ENCODE measurements at regions not wholly inside any gene's neighbourhood (a gene's known extent, or its start where the extent isn't known, plus 50 kb on each side); places are given as distances from the start of the nearest gene placed in this dataset.

- DNase-seq, result no peak
- no TSS peak for BruUV-seq (replicated peaks)
- Histone ChIP-seq H3K27me3 (ENCODE audit: insufficient read depth, low read depth) (no peaks in the 10 kb centered on the region), H3K4me3 (no peak overlapping the region), H3K9me3 (ENCODE audit: insufficient read depth, low read depth) (no peaks in the 10 kb centered on the region), H3K36me3 (ENCODE audit: low read depth) (no peaks in the 10 kb centered on the region), H3K27ac (no peak overlapping the region), H4K20me1 (ENCODE audit: insufficient read depth) (no peaks in the 10 kb centered on the region), H3K79me2 (ENCODE audit: low read depth) (no peaks in the 10 kb centered on the region), H3K9me2 (ENCODE audit: insufficient read depth) (no peaks in the 10 kb centered on the region), H2AFZ (no peak overlapping the region), H3K4me2 (no peak overlapping the region), H3K4me1 (replicated peaks; ENCODE audit: insufficient read depth) (no peaks in the 10 kb centered on the region), H3F3A (ENCODE audit: insufficient read depth, low read depth) (no peaks in the 10 kb centered on the region)
- POLR2A ChIA-PET (ENCODE audit: unreplicated experiment), result no interaction called here
- CTCF ChIA-PET, result no interaction called here
- no peak for TF ChIP-seq CTCF (conservative IDR thresholded peaks at IDR 0.05)
- TF ChIP-seq EZH2 (IDR thresholded peaks at IDR 0.05; ENCODE audit: low read depth), result no peak
- intact Hi-C loops (cut with micrococcal nuclease; ENCODE audit: unreplicated experiment), result no loop called here
Measured at GRCh38 chr4:114334884-114335330, 263.7 kb upstream of the UGT8 start.

- TF ChIP-seq CTCF (conservative IDR thresholded peaks at IDR 0.05) (no peak), EZH2 (IDR thresholded peaks at IDR 0.05; ENCODE audit: low read depth) (no peak)
- Histone ChIP-seq H3K9me3 (ENCODE audit: insufficient read depth, low read depth) (no peaks in the 10 kb centered on the region), H3F3A (ENCODE audit: insufficient read depth, low read depth) (no peaks in the 10 kb centered on the region), H2AFZ (no peak overlapping the region), H3K4me2 (no peak overlapping the region), H3K79me2 (ENCODE audit: low read depth) (no peaks in the 10 kb centered on the region), H3K4me1 (replicated peaks; ENCODE audit: insufficient read depth) (no peaks in the 10 kb centered on the region), H4K20me1 (ENCODE audit: insufficient read depth) (no peaks in the 10 kb centered on the region), H3K4me3 (no peak overlapping the region), H3K27ac (no peak overlapping the region), H3K27me3 (ENCODE audit: insufficient read depth, low read depth) (no peaks in the 10 kb centered on the region), H3K9me2 (ENCODE audit: insufficient read depth) (no peaks in the 10 kb centered on the region), H3K36me3 (ENCODE audit: low read depth) (no peaks in the 10 kb centered on the region)
- ChIA-PET CTCF (no interaction called here), POLR2A (ENCODE audit: unreplicated experiment) (no interaction called here)
- intact Hi-C loops (cut with micrococcal nuclease; ENCODE audit: unreplicated experiment), result no loop called here
- BruUV-seq (replicated peaks), result no TSS peak
- no peak for DNase-seq
Measured at GRCh38 chr4:114335339-114335738, 263.3 kb upstream of the UGT8 start.

- DNase-seq, result no peak
- no TSS peak for BruUV-seq (replicated peaks)
- no peak for TF ChIP-seq CTCF (conservative IDR thresholded peaks at IDR 0.05)
- no peak for TF ChIP-seq EZH2 (IDR thresholded peaks at IDR 0.05; ENCODE audit: low read depth)
- Histone ChIP-seq H3K27me3 (ENCODE audit: insufficient read depth, low read depth) (no peaks in the 10 kb centered on the region), H3K27ac (no peak overlapping the region), H3K4me1 (replicated peaks; ENCODE audit: insufficient read depth) (no peaks in the 10 kb centered on the region), H3K36me3 (ENCODE audit: low read depth) (no peaks in the 10 kb centered on the region), H3F3A (ENCODE audit: insufficient read depth, low read depth) (no peaks in the 10 kb centered on the region), H3K9me2 (ENCODE audit: insufficient read depth) (no peaks in the 10 kb centered on the region), H3K4me3 (no peak overlapping the region), H3K9me3 (ENCODE audit: insufficient read depth, low read depth) (no peaks in the 10 kb centered on the region), H4K20me1 (ENCODE audit: insufficient read depth) (no peaks in the 10 kb centered on the region), H3K79me2 (ENCODE audit: low read depth) (no peaks in the 10 kb centered on the region), H3K4me2 (no peak overlapping the region), H2AFZ (no peak overlapping the region)
- CTCF ChIA-PET, result no interaction called here
- intact Hi-C loops (cut with micrococcal nuclease; ENCODE audit: unreplicated experiment), result no loop called here
- POLR2A ChIA-PET (ENCODE audit: unreplicated experiment), result interaction anchor here (0.5 kb wide), 1 partner anchor 69 kb away, joined by 3 read pairs; no protein-coding TSS in a partner anchor
Measured at GRCh38 chr4:114343015-114343414, 255.6 kb upstream of the UGT8 start.

Measured in PC-9 (cell line).